Esophagus muscularis mucosa (tissue), 4 donors: ENCODE measurements at regions not wholly inside any gene's neighbourhood (a gene's known extent, or its start where the extent isn't known, plus 50 kb on each side); places are given as distances from the start of the nearest gene placed in this dataset.

Experiments used
- DNase-seq: peaks from one replicate; pipeline ENCODE4 v3.0.0-alpha.2; 2017; ENCODE audit errors: extremely low spot score
- H3K27ac ChIP-seq, 4 donors: fragments of 200-600 bp; sonication (generic); replicated peaks in 1 of 4; 1 replicate in 3 of 4; 2 replicates in 1 of 4; pipeline ENCODE4 v1.5.1; 2016 to 2019; ENCODE audit warnings: mild to moderate bottlenecking in 1 of 4
- H3K27me3 ChIP-seq, 4 donors: fragments of 200-600 bp; sonication (generic); one replicate each; pipeline versions ENCODE4 v1.5.1 to v1.6.0; 2016 to 2019
- H3K36me3 ChIP-seq, 4 donors: fragments of 200-600 bp; sonication (generic); one replicate each; pipeline ENCODE4 v1.5.1; 2016 to 2019
- H3K4me1 ChIP-seq, 4 donors: fragments of 200-600 bp; sonication (generic); one replicate each; pipeline ENCODE4 v1.5.1; 2016 to 2019
- H3K4me3 ChIP-seq, 4 donors: fragments of 200-600 bp; sonication (generic); 1 replicate in 2 of 4; 2 replicates in 2 of 4; pipeline ENCODE4 v1.5.1; 2016 to 2019; ENCODE audit warnings: mild to moderate bottlenecking in 4 of 4, moderate library complexity in 1 of 4
- H3K9me3 ChIP-seq, 4 donors: fragments of 200-600 bp; sonication (generic); 1 replicate in 3 of 4; 2 replicates in 1 of 4; pipeline ENCODE4 v1.5.1; 2016 to 2019
- CTCF ChIP-seq, 3 experiments: fragments of 200-600 bp in 2 of 3; fragments of 450-650 bp in 1 of 3; sonication (generic) in 2 of 3; IDR thresholded peaks; one replicate each; pipeline ENCODE4 v1.5.1; 2017 to 2019; ENCODE audit warnings: antibody characterized with exemption in 3 of 3, mild to moderate bottlenecking in 2 of 3, moderate library complexity in 1 of 3
- EP300 ChIP-seq: sonication (generic); formaldehyde crosslinking; IDR thresholded peaks from one replicate; pipeline ENCODE4 v1.6.1; 2017; ENCODE audit warnings: antibody characterized with exemption
- POLR2A ChIP-seq: fragments of 450-650 bp; IDR thresholded peaks from one replicate; pipeline ENCODE4 v1.6.1; 2017; ENCODE audit warnings: antibody characterized with exemption, moderate library complexity, mild to moderate bottlenecking, low read depth
- POLR2AphosphoS5 ChIP-seq, 2 donors: sonication (generic); formaldehyde crosslinking; IDR thresholded peaks; one replicate each; pipeline ENCODE4 v1.6.1; 2017; ENCODE audit warnings: antibody characterized with exemption in 2 of 2
- WGBS: methylation state at CpG from one replicate; pipeline ENCODE4 v1.1.5; 2018; 5-methylcytosine and 5-hydroxymethylcytosine counted together
- intact Hi-C: fragments of 100-400 bp; cut with DNase I; formaldehyde crosslinking; loops from one replicate; pipeline ENCODE4 v1.15.1; 2023

DNA sequence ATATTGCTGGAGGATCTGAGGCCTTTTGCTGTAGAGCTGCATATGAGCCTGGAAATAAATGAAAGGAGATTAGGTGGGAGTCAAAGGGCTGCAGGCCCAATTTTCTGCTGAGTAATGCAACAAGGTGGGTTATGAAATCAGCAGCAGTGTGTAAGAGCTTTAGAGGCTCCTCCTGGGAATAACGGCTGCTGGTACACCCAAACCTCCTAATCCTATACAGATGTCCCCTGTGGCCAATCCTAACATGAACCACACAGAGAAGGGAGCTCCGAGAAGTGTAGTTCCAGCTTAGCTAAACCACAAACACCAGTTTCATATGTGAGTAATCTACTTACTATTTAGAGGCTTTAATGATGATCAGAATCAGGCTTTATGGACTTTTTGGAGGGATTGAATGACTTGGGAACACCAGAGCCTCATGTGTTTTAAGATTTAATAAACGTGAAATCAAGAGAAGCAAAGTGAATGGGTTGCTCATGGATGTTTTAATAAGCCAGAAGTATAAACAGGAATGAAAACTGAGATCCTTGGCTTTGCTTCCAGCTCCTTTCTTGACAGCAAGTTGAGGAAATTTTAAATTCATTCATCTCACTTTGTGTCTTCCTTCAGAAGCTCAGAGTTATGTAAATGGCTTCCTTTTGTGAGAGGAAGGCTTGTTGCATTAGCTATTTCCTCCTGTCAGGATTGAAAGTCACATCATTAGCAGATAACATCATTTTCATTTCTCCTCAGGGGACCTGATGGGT is 437.5 kb downstream of the TMEM232 start:
- no peak for DNase-seq
- Histone ChIP-seq H3K4me3 (no peak overlapping the region), H3K4me1 (no peaks in the 10 kb centered on the region), H3K9me3 (peaks cover 0 to 6% (median 2%) of the 10 kb centered on the region in 4 donors), H3K27ac (no peak overlapping the region), H3K27me3 (no peaks in the 10 kb centered on the region), H3K36me3 (no peaks in the 10 kb centered on the region)
- intact Hi-C loops, result no loop called here
- 56% methylated on average over 3 of the region's 3 CpGs for WGBS
- no peak for TF ChIP-seq EP300
- no peak for TF ChIP-seq POLR2AphosphoS5 (IDR thresholded peaks at IDR 0.05)
- TF ChIP-seq POLR2A, result no peak
- no peak for TF ChIP-seq CTCF (IDR thresholded peaks at IDR 0.05)

- H3K27ac ChIP-seq, result no peak overlapping the region
- DNase-seq, result no peak
- WGBS, result 41% methylated on average over 2 of the region's 2 CpGs
- H3K4me3 ChIP-seq, result no peak overlapping the region
- H3K36me3 ChIP-seq, result no peaks in the 10 kb centered on the region
- H3K27me3 ChIP-seq, result no peaks in the 10 kb centered on the region
- intact Hi-C loops, result no loop called here
- TF ChIP-seq EP300 (no peak), POLR2AphosphoS5 (IDR thresholded peaks at IDR 0.05) (no peak), POLR2A (no peak), CTCF (IDR thresholded peaks at IDR 0.05) (no peak)
- H3K9me3 ChIP-seq, result peaks cover 0 to under 1% (median 0%) of the 10 kb centered on the region in 4 donors
- H3K4me1 ChIP-seq, result no peaks in the 10 kb centered on the region
Observed at GRCh38 chr5:110289512-110289810, 437.0 kb downstream of the TMEM232 start.

GRCh38 chr5:110290542-110290941 is 435.9 kb downstream of the TMEM232 start:
- 74% methylated on average over 1 of the region's 1 CpG for WGBS
- no peak for TF ChIP-seq POLR2A
- no peak for TF ChIP-seq CTCF (IDR thresholded peaks at IDR 0.05)
- TF ChIP-seq EP300, result no peak
- no peak for TF ChIP-seq POLR2AphosphoS5 (IDR thresholded peaks at IDR 0.05)

GRCh38 chr5:110294281-110294680 is 432.2 kb downstream of the TMEM232 start:
- Histone ChIP-seq H3K4me1 (no peaks in the 10 kb centered on the region), H3K27ac (no peak overlapping the region), H3K9me3 (no peaks in the 10 kb centered on the region), H3K4me3 (no peak overlapping the region), H3K36me3 (no peaks in the 10 kb centered on the region), H3K27me3 (no peaks in the 10 kb centered on the region)
- no peak for TF ChIP-seq CTCF (IDR thresholded peaks at IDR 0.05)
- DNase-seq, result no peak
- intact Hi-C loops, result no loop called here
- 90% methylated on average over 3 of the region's 3 CpGs for WGBS

More at GRCh38 chr5:110290542-110290941, 435.9 kb downstream of the TMEM232 start:
- H3K36me3 ChIP-seq, result no peaks in the 10 kb centered on the region
- H3K27ac ChIP-seq, result no peak overlapping the region
- H3K9me3 ChIP-seq, result no peaks in the 10 kb centered on the region
- no peak for DNase-seq
- no peak overlapping the region for H3K4me3 ChIP-seq
- no peaks in the 10 kb centered on the region for H3K27me3 ChIP-seq
- H3K4me1 ChIP-seq, result no peaks in the 10 kb centered on the region
- intact Hi-C loops, result no loop called here

- Histone ChIP-seq H3K4me1 (no peaks in the 10 kb centered on the region), H3K9me3 (peaks cover 0 to 8% (median 0%) of the 10 kb centered on the region in 4 donors), H3K27me3 (no peaks in the 10 kb centered on the region), H3K36me3 (no peaks in the 10 kb centered on the region), H3K4me3 (no peak overlapping the region), H3K27ac (no peak overlapping the region)
- intact Hi-C loops, result no loop called here
- TF ChIP-seq CTCF (IDR thresholded peaks at IDR 0.05) (no peak), EP300 (no peak), POLR2AphosphoS5 (IDR thresholded peaks at IDR 0.05) (no peak), POLR2A (no peak)
- DNase-seq, result no peak
- WGBS, result 68% methylated on average over 3 of the region's 3 CpGs
Observed at GRCh38 chr5:110297152-110297670, 429.3 kb downstream of the TMEM232 start.
